Adrenal gland (tissue), 9 donors: ENCODE measurements at regions not wholly inside any gene's neighbourhood (a gene's known extent, or its start where the extent isn't known, plus 50 kb on each side); places are given as distances from the start of the nearest gene placed in this dataset.

Source experiments
- DNase-seq, 7 donors: peaks; one replicate each; pipeline ENCODE4 v3.0.0-alpha.2; 2019 to 2020
- H3K27ac ChIP-seq, 5 donors: fragments of 200-600 bp; sonication (generic) in 4 of 5; 1 replicate in 3 of 5; 2 replicates in 2 of 5; pipeline versions ENCODE4 v1.5.1 to v1.8.0; 2016 to 2020; ENCODE audit warnings: mild to moderate bottlenecking in 1 of 5
- H3K27me3 ChIP-seq: fragments of 200-600 bp; 2 replicates; pipeline ENCODE4 v1.8.0; 2021
- H3K36me3 ChIP-seq, 2 donors: fragments of 200-600 bp; replicated peaks in 1 of 2; 1 replicate in 1 of 2; 2 replicates in 1 of 2; pipeline versions ENCODE4 v1.5.1 to v1.8.0; 2018 to 2022
- H3K4me1 ChIP-seq, 2 donors: fragments of 200-600 bp; replicated peaks in 1 of 2; 1 replicate in 1 of 2; 2 replicates in 1 of 2; pipeline versions ENCODE4 v1.5.1 to v1.8.0; 2018 to 2021
- H3K4me3 ChIP-seq, 4 donors: fragments of 200-600 bp; sonication (generic) in 3 of 4; one replicate each; pipeline ENCODE4 v1.5.1; 2016 to 2018
- H3K9me3 ChIP-seq, 3 donors: fragments of 200-600 bp; sonication (generic) in 1 of 3; replicated peaks in 1 of 3; 1 replicate in 2 of 3; 2 replicates in 1 of 3; pipeline versions ENCODE4 v1.5.1 to v1.8.0; 2016 to 2021
- CTCF ChIP-seq, 6 experiments: fragments of 450-650 bp in 4 of 6; fragments of 200-600 bp in 2 of 6; sonication (generic) in 1 of 6; IDR thresholded peaks; 1 replicate in 5 of 6; 2 replicates in 1 of 6; pipeline versions ENCODE4 v1.5.1 to v1.8.0; 2016 to 2021; ENCODE audit warnings: antibody characterized with exemption in 6 of 6, mild to moderate bottlenecking in 2 of 6, moderate library complexity in 1 of 6
- POLR2A ChIP-seq, 2 donors: fragments of 450-650 bp; IDR thresholded peaks; one replicate each; pipeline ENCODE4 v1.6.1; 2017; ENCODE audit warnings: antibody characterized with exemption in 2 of 2, mild to moderate bottlenecking in 2 of 2, moderate library complexity in 1 of 2
- WGBS, 4 donors: extraction: QIAGEN DNeasy Blood & Tissue Kit in 2 of 4; methylation state at CpG; one replicate each; pipeline versions ENCODE4 v1.1.5 to v1.1.7; 2013 to 2017; 5-methylcytosine and 5-hydroxymethylcytosine counted together
- intact Hi-C, 2 donors: fragments of 100-400 bp; cut with DNase I; formaldehyde crosslinking; loops; one replicate each; pipeline versions ENCODE4 v1.14.1 to v1.15.0; 2022 to 2023
- donor health status: healthy with polysubstance abuse.
- donor health status: Bipolar disorder and iron deficiency.
- donor health status: DM: yes; HTN: yes; CAD: no.
- donor health status: DM: no; HTN: no; CAD: no.
- donor health status: DM: no; HTN: no; CAD: no.

DNA sequence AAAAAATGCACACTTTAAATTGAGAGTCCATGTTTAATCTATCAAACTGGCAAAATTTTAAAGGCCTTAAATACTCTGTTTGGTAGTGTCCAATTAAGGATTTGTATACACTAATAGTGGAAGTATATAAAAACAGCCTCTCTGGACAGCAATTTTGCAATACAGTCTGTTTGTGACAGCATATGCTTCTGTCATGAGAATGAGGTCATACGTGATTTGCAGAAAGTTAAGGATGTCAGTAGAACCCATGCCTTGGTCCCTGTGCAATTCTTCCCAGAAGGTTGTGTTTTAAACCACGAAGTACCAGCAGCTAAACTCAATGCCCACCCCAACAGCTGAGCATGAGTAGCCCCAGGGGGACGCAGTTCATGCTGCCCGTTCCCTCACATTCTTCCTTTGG, 78.4 kb downstream of the AIPL1 start:
- Histone ChIP-seq H3K36me3 (no peaks in the 10 kb centered on the region), H3K4me1 (no peaks in the 10 kb centered on the region), H3K27me3 (peaks cover 3% of the 10 kb centered on the region), H3K27ac (no peak overlapping the region), H3K9me3 (no peaks in the 10 kb centered on the region), H3K4me3 (no peak overlapping the region)
- DNase-seq: no peak
- TF ChIP-seq CTCF (IDR thresholded peaks at IDR 0.05) (no peak), POLR2A (IDR thresholded peaks at IDR 0.05) (no peak)
- intact Hi-C loops: no loop called here
- WGBS, 4 donors: 69 to 76% (median 72%) methylated on average over 4 of the region's 4 CpGs

- no peaks in the 10 kb centered on the region for H3K9me3 ChIP-seq
- no peak for DNase-seq
- H3K4me3 ChIP-seq: no peak overlapping the region
- intact Hi-C loops: no loop called here
- H3K27me3 ChIP-seq: peaks cover 3% of the 10 kb centered on the region
- WGBS, 4 donors: 71 to 98% (median 89%) methylated on average over 3 of the region's 3 CpGs
- H3K36me3 ChIP-seq: no peaks in the 10 kb centered on the region
- TF ChIP-seq CTCF (IDR thresholded peaks at IDR 0.05) (no peak), POLR2A (IDR thresholded peaks at IDR 0.05) (no peak)
- no peaks in the 10 kb centered on the region for H3K4me1 ChIP-seq
- no peak overlapping the region for H3K27ac ChIP-seq
Observed at GRCh38 chr17:6355196-6355595, 79.7 kb downstream of the AIPL1 start.

GRCh38 chr17:6352801-6353560, 81.9 kb downstream of the AIPL1 start:
- H3K27ac ChIP-seq: no peak overlapping the region
- H3K9me3 ChIP-seq: no peaks in the 10 kb centered on the region
- H3K4me3 ChIP-seq: no peak overlapping the region
- intact Hi-C loops: no loop called here
- no peaks in the 10 kb centered on the region for H3K4me1 ChIP-seq
- H3K27me3 ChIP-seq: peaks cover 6% of the 10 kb centered on the region
- 59 to 77% (median 66%) methylated on average over 6 of the region's 6 CpGs for WGBS, 4 donors
- H3K36me3 ChIP-seq: no peaks in the 10 kb centered on the region
- DNase-seq: no peak
- TF ChIP-seq CTCF (IDR thresholded peaks at IDR 0.05) (no peak), POLR2A (IDR thresholded peaks at IDR 0.05) (no peak)

GRCh38 chr17:6352016-6352415, 82.9 kb downstream of the AIPL1 start:
- intact Hi-C loops: no loop called here
- no peak for TF ChIP-seq POLR2A (IDR thresholded peaks at IDR 0.05)
- TF ChIP-seq CTCF (IDR thresholded peaks at IDR 0.05): no peak
- Histone ChIP-seq H3K27me3 (peaks cover 6% of the 10 kb centered on the region), H3K4me3 (no peak overlapping the region), H3K36me3 (no peaks in the 10 kb centered on the region), H3K9me3 (no peaks in the 10 kb centered on the region), H3K27ac (no peak overlapping the region), H3K4me1 (no peaks in the 10 kb centered on the region)
- WGBS, 4 donors: 71 to 87% (median 79%) methylated on average over 3 of the region's 3 CpGs
- no peak for DNase-seq
